D721Med (cell line): ENCODE measurements at regions not wholly inside any gene's neighbourhood (a gene's known extent, or its start where the extent isn't known, plus 50 kb on each side); places are given as distances from the start of the nearest gene placed in this dataset.
"Not testable (repeated sequence)": the region's sequence is repeated elsewhere in the genome, so short reads cannot be mapped to it uniquely, and the experiment has no call there.

Experiments used
- DNase-seq: peaks from one replicate; pipeline ENCODE4 v3.0.0; 2011; ENCODE audit warnings: low spot score; ENCODE audit not compliant: insufficient read length
- FAIRE-seq: peaks from 2 replicates; lab custom pipeline; 2011; peaks lifted over from hg19 to GRCh38; lab: Jason Lieb, UNC
- CTCF ChIP-seq: IDR thresholded peaks from 2 replicates; pipeline ENCODE4 v1.5.1; 2012; ENCODE audit warnings: mild to moderate bottlenecking, control low read depth; ENCODE audit not compliant: insufficient read depth; ENCODE audit errors: missing control alignments

GRCh38 chr10:89975771-89976170, 274.4 kb downstream of the KIF20B start:
- FAIRE-seq, result no peak
- DNase-seq, result no peak
- no peak for TF ChIP-seq CTCF

GRCh38 chr10:89978081-89978480, 276.7 kb downstream of the KIF20B start:
- no peak for TF ChIP-seq CTCF
- DNase-seq (no peak), FAIRE-seq (no peak)

GRCh38 chr10:89979726-89980125, 278.3 kb downstream of the KIF20B start:
- FAIRE-seq, result no peak
- no peak for TF ChIP-seq CTCF
- no peak for DNase-seq

- FAIRE-seq (no peak), DNase-seq (no peak)
- TF ChIP-seq CTCF, result no peak
Observed at GRCh38 chr10:89980166-89980565, 278.8 kb downstream of the KIF20B start.

- DNase-seq (no peak), FAIRE-seq (no peak)
- no peak for TF ChIP-seq CTCF
Observed at GRCh38 chr10:89981891-89982290, 280.5 kb downstream of the KIF20B start.

- FAIRE-seq (no peak), DNase-seq (no peak)
- TF ChIP-seq CTCF, result no peak
Observed at GRCh38 chr10:89985446-89985845, 284.1 kb downstream of the KIF20B start.

GRCh38 chr10:89988361-89988760, 287.0 kb downstream of the KIF20B start:
- DNase-seq, FAIRE-seq: not testable (repeated sequence)

GRCh38 chr10:89992575-89992974, 291.2 kb downstream of the KIF20B start:
- no peak for TF ChIP-seq CTCF
- DNase-seq (no peak), FAIRE-seq (no peak)
